KOPT-K1 (cell line): ENCODE measurements at regions not wholly inside any gene's neighbourhood (a gene's known extent, or its start where the extent isn't known, plus 50 kb on each side); places are given as distances from the start of the nearest gene placed in this dataset.
"Not testable (repeated sequence)": the region's sequence is repeated elsewhere in the genome, so short reads cannot be mapped to it uniquely, and the experiment has no call there.

Experiments used
- H3K27ac ChIP-seq: fragments of 200-600 bp; sonication (generic); 2 replicates; pipeline ENCODE4 v1.5.1; 2016; ENCODE audit warnings: antibody characterized with exemption, mild to moderate bottlenecking, low read depth, low read length; ENCODE audit not compliant: poor library complexity, severe bottlenecking
- H3K36me3 ChIP-seq: fragments of 200-600 bp; sonication (generic); 2 replicates; pipeline ENCODE4 v1.5.1; 2017; ENCODE audit warnings: antibody characterized with exemption, mild to moderate bottlenecking, low read length, moderate library complexity; ENCODE audit not compliant: insufficient read depth
- H3K9me3 ChIP-seq: fragments of 200-600 bp; sonication (generic); 2 replicates; pipeline ENCODE4 v1.5.1; 2017; ENCODE audit warnings: antibody characterized with exemption, low read length, mild to moderate bottlenecking; ENCODE audit not compliant: insufficient read depth, poor library complexity, severe bottlenecking

GRCh38 chr5:120923026-120923425 lies 458.9 kb downstream of the PRR16 start:
- H3K36me3 ChIP-seq, result no peaks in the 10 kb centered on the region
- no peaks in the 10 kb centered on the region for H3K9me3 ChIP-seq

GRCh38 chr5:120926471-120926870 lies 462.4 kb downstream of the PRR16 start:
- no peak overlapping the region for H3K27ac ChIP-seq
- H3K36me3 ChIP-seq, result no peaks in the 10 kb centered on the region
- no peaks in the 10 kb centered on the region for H3K9me3 ChIP-seq

More at GRCh38 chr5:120923026-120923425, 458.9 kb downstream of the PRR16 start:
- H3K27ac ChIP-seq, result no peak overlapping the region

- H3K27ac ChIP-seq, result no peak overlapping the region
- no peaks in the 10 kb centered on the region for H3K36me3 ChIP-seq
- H3K9me3 ChIP-seq, result no peaks in the 10 kb centered on the region
Measured at GRCh38 chr5:120927950-120928530, 463.9 kb downstream of the PRR16 start.

- peaks cover 9% of the 10 kb centered on the region for H3K9me3 ChIP-seq
- H3K27ac ChIP-seq, result no peak overlapping the region
- no peaks in the 10 kb centered on the region for H3K36me3 ChIP-seq
Measured at GRCh38 chr5:120932480-120932879, 468.4 kb downstream of the PRR16 start.

GRCh38 chr5:120934031-120934430 lies 469.9 kb downstream of the PRR16 start:
- no peak overlapping the region for H3K27ac ChIP-seq
- no peaks in the 10 kb centered on the region for H3K36me3 ChIP-seq
- H3K9me3 ChIP-seq, result peaks cover 9% of the 10 kb centered on the region

GRCh38 chr5:120936652-120937051 lies 472.6 kb downstream of the PRR16 start:
- H3K36me3 ChIP-seq, result no peaks in the 10 kb centered on the region
- H3K9me3 ChIP-seq, result peaks cover 9% of the 10 kb centered on the region
- no peak overlapping the region for H3K27ac ChIP-seq

- Histone ChIP-seq H3K27ac (no peak overlapping the region), H3K9me3 (peaks cover 9% of the 10 kb centered on the region), H3K36me3 (no peaks in the 10 kb centered on the region)
Measured at GRCh38 chr5:120938604-120939003, 474.5 kb downstream of the PRR16 start.

GRCh38 chr5:120942596-120943350 lies 478.7 kb downstream of the PRR16 start:
- no peaks in the 10 kb centered on the region for H3K9me3 ChIP-seq
- H3K27ac ChIP-seq, result no peak overlapping the region

GRCh38 chr5:120949596-120949995 lies 485.5 kb downstream of the PRR16 start:
- peaks cover 36% of the 10 kb centered on the region for H3K9me3 ChIP-seq
- H3K36me3 ChIP-seq, H3K27ac ChIP-seq: not testable (repeated sequence)

More at GRCh38 chr5:120942596-120943350, 478.7 kb downstream of the PRR16 start:
- H3K36me3 ChIP-seq, result no peaks in the 10 kb centered on the region

GRCh38 chr5:120953445-120953844 lies 489.3 kb downstream of the PRR16 start:
- not testable (repeated sequence) for H3K36me3 ChIP-seq, H3K27ac ChIP-seq
- H3K9me3 ChIP-seq, result peaks cover 48% of the 10 kb centered on the region

- H3K9me3 ChIP-seq, result peaks cover 48% of the 10 kb centered on the region
- no peaks in the 10 kb centered on the region for H3K36me3 ChIP-seq
- H3K27ac ChIP-seq, result no peak overlapping the region
Measured at GRCh38 chr5:120954255-120954654, 490.2 kb downstream of the PRR16 start.

- no peaks in the 10 kb centered on the region for H3K36me3 ChIP-seq
- no peak overlapping the region for H3K27ac ChIP-seq
- H3K9me3 ChIP-seq, result peaks cover 48% of the 10 kb centered on the region
Measured at GRCh38 chr5:120955795-120956194, 491.7 kb downstream of the PRR16 start.

- H3K36me3 ChIP-seq, result no peaks in the 10 kb centered on the region
- no peak overlapping the region for H3K27ac ChIP-seq
Measured at GRCh38 chr5:120958877-120959485, 494.9 kb downstream of the PRR16 start.

GRCh38 chr5:120960510-120960909 lies 496.4 kb downstream of the PRR16 start:
- no peak overlapping the region for H3K27ac ChIP-seq
- no peaks in the 10 kb centered on the region for H3K36me3 ChIP-seq
- peaks cover 14% of the 10 kb centered on the region for H3K9me3 ChIP-seq

More at GRCh38 chr5:120958877-120959485, 494.9 kb downstream of the PRR16 start:
- H3K9me3 ChIP-seq, result peaks cover 22% of the 10 kb centered on the region

GRCh38 chr5:120967366-120967765 lies 503.3 kb downstream of the PRR16 start:
- Histone ChIP-seq H3K9me3 (peaks cover 7% of the 10 kb centered on the region), H3K27ac (no peak overlapping the region), H3K36me3 (no peaks in the 10 kb centered on the region)
